Body of pancreas (tissue), 4 donors: ENCODE measurements at regions not wholly inside any gene's neighbourhood (a gene's known extent, or its start where the extent isn't known, plus 50 kb on each side); places are given as distances from the start of the nearest gene placed in this dataset.

Experiments used
- POLR2A ChIP-seq, 3 donors: fragments of 450-650 bp; IDR thresholded peaks; one replicate each; pipeline ENCODE4 v1.6.1; 2016; ENCODE audit warnings: antibody characterized with exemption in 3 of 3, mild to moderate bottlenecking in 2 of 3
- TF ChIP-seq, protein P1 (sequence below), 7 experiments: fragments of 450-650 bp in 4 of 7; fragments of 200-600 bp in 3 of 7; sonication (generic) in 3 of 7; IDR thresholded peaks; one replicate each; pipeline ENCODE4 v1.5.1; 2016 to 2019; ENCODE audit warnings: antibody characterized with exemption in 7 of 7

DNA sequence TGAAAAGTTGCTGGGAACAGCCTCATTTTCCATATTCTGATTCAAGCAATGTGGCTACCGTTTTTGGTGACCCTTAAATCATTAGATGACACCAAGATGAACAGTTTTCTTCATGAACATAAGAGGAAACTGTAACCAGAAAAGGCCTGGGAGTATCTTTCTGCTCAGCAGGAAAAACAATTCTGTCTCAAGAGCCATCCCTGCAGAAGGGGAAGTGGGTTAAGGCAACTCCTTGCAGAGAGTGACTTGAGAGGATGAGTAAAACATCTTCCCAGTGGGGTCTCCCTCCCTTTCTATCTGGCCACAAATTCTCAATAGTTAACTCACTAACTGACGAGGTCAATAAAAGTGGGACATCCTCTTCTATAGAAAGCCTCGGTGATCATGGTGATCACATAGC is 187.6 kb upstream of the NRIP1 start:
- TF ChIP-seq, protein P1, sequence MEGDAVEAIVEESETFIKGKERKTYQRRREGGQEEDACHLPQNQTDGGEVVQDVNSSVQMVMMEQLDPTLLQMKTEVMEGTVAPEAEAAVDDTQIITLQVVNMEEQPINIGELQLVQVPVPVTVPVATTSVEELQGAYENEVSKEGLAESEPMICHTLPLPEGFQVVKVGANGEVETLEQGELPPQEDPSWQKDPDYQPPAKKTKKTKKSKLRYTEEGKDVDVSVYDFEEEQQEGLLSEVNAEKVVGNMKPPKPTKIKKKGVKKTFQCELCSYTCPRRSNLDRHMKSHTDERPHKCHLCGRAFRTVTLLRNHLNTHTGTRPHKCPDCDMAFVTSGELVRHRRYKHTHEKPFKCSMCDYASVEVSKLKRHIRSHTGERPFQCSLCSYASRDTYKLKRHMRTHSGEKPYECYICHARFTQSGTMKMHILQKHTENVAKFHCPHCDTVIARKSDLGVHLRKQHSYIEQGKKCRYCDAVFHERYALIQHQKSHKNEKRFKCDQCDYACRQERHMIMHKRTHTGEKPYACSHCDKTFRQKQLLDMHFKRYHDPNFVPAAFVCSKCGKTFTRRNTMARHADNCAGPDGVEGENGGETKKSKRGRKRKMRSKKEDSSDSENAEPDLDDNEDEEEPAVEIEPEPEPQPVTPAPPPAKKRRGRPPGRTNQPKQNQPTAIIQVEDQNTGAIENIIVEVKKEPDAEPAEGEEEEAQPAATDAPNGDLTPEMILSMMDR (IDR thresholded peaks at IDR 0.05), result no peak
- TF ChIP-seq POLR2A (IDR thresholded peaks at IDR 0.05), result no peak
